G401 (cell line): ENCODE measurements at regions not wholly inside any gene's neighbourhood (a gene's known extent, or its start where the extent isn't known, plus 50 kb on each side); places are given as distances from the start of the nearest gene placed in this dataset.

Experiments used
- DNase-seq: peaks from one replicate; pipeline ENCODE4 v3.0.0-alpha.2; 2015; ENCODE audit warnings: low spot score
- in situ Hi-C: cut with HindIII; loops from 2 replicates; pipeline ENCODE4 v1.10.0; 2016; ENCODE audit warnings: low sequenced_read_pairs, mixed read lengths

- in situ Hi-C loops = no loop called here
- no peak for DNase-seq
Observed at GRCh38 chr4:104983615-104984179, 163.0 kb upstream of the TET2 start.

GRCh38 chr4:104986306-104986705 is 160.4 kb upstream of the TET2 start:
- no peak for DNase-seq
- in situ Hi-C loops = no loop called here

GRCh38 chr4:104989371-104989770 is 157.3 kb upstream of the TET2 start:
- in situ Hi-C loops = no loop called here
- no peak for DNase-seq

- DNase-seq = no peak
- in situ Hi-C loops = no loop called here
Observed at GRCh38 chr4:105002278-105002677, 144.4 kb upstream of the TET2 start.

GRCh38 chr4:105014234-105014633 is 132.4 kb upstream of the TET2 start:
- DNase-seq = no peak
- in situ Hi-C loops = no loop called here

- DNase-seq = no peak
- in situ Hi-C loops = no loop called here
Observed at GRCh38 chr4:105014635-105015034, 132.0 kb upstream of the TET2 start.

GRCh38 chr4:105015750-105016149 is 130.9 kb upstream of the TET2 start:
- in situ Hi-C loops = no loop called here

GRCh38 chr4:105022811-105023667 is 123.6 kb upstream of the TET2 start:
- no peak for DNase-seq
- in situ Hi-C loops = no loop called here

More at GRCh38 chr4:105015750-105016149, 130.9 kb upstream of the TET2 start:
- DNase-seq = no peak

- no peak for DNase-seq
- in situ Hi-C loops = no loop called here
Observed at GRCh38 chr4:105023668-105024055, 123.0 kb upstream of the TET2 start.

- no peak for DNase-seq
- in situ Hi-C loops = no loop called here
Observed at GRCh38 chr4:105025263-105026017, 121.2 kb upstream of the TET2 start.

GRCh38 chr4:105036991-105037390 is 109.7 kb upstream of the TET2 start:
- DNase-seq = no peak
- in situ Hi-C loops = no loop called here

- in situ Hi-C loops = no loop called here
- no peak for DNase-seq
Observed at GRCh38 chr4:105042451-105042850, 104.2 kb upstream of the TET2 start.

- no peak for DNase-seq
- in situ Hi-C loops = no loop called here
Observed at GRCh38 chr4:105050896-105051295, 95.8 kb upstream of the TET2 start.

- in situ Hi-C loops = no loop called here
- DNase-seq = no peak
Observed at GRCh38 chr4:105057370-105058105, 89.1 kb upstream of the TET2 start.

- no peak for DNase-seq
- in situ Hi-C loops = no loop called here
Observed at GRCh38 chr4:105058177-105058812, 88.4 kb upstream of the TET2 start.

- DNase-seq = no peak
- in situ Hi-C loops = no loop called here
Observed at GRCh38 chr4:105059337-105059736, 87.3 kb upstream of the TET2 start.

GRCh38 chr4:105060628-105061027 is 86.0 kb upstream of the TET2 start:
- in situ Hi-C loops = no loop called here
- no peak for DNase-seq

GRCh38 chr4:105061136-105061696 is 85.5 kb upstream of the TET2 start:
- in situ Hi-C loops = no loop called here
- no peak for DNase-seq

- in situ Hi-C loops = no loop called here
- no peak for DNase-seq
Observed at GRCh38 chr4:105061731-105062130, 84.9 kb upstream of the TET2 start.
